ENCODE measurements at regions not wholly inside any gene's neighbourhood (a gene's known extent, or its start where the extent isn't known, plus 50 kb on each side); places are given as distances from the start of the nearest gene placed in this dataset.

GRCh38 chr1:157286646-157287420, 148.6 kb upstream of the ETV3 start:
- H3K27ac Mint-ChIP-seq: no peak overlapping the region
- H3K27me3 Mint-ChIP-seq: peaks cover 21% of the 10 kb centered on the region
- DNase-seq (ENCODE audit: extremely low spot score, unreplicated experiment): no peak
- H3K4me1 Mint-ChIP-seq (ENCODE audit: unreplicated experiment): no peaks in the 10 kb centered on the region
- no peaks in the 10 kb centered on the region for H3K9me3 Mint-ChIP-seq
- no peaks in the 10 kb centered on the region for H3K36me3 Mint-ChIP-seq
- no peak overlapping the region for H3K4me3 Mint-ChIP-seq
- no peak for TF ChIP-seq CTCF (conservative IDR thresholded peaks at IDR 0.05)

GRCh38 chr1:157286096-157286495, 147.9 kb upstream of the ETV3 start:
- no peaks in the 10 kb centered on the region for H3K36me3 Mint-ChIP-seq
- no peak overlapping the region for H3K27ac Mint-ChIP-seq
- DNase-seq (ENCODE audit: extremely low spot score, unreplicated experiment): no peak
- peaks cover 28% of the 10 kb centered on the region for H3K27me3 Mint-ChIP-seq
- H3K4me3 Mint-ChIP-seq: no peak overlapping the region
- TF ChIP-seq CTCF (conservative IDR thresholded peaks at IDR 0.05): no peak
- H3K4me1 Mint-ChIP-seq (ENCODE audit: unreplicated experiment): no peaks in the 10 kb centered on the region
- H3K9me3 Mint-ChIP-seq: no peaks in the 10 kb centered on the region

- Mint-ChIP-seq H3K4me1 (ENCODE audit: unreplicated experiment) (no peaks in the 10 kb centered on the region), H3K27me3 (peaks cover 29% of the 10 kb centered on the region), H3K27ac (no peak overlapping the region), H3K4me3 (no peak overlapping the region), H3K36me3 (no peaks in the 10 kb centered on the region), H3K9me3 (no peaks in the 10 kb centered on the region)
- TF ChIP-seq CTCF (conservative IDR thresholded peaks at IDR 0.05): no peak
- DNase-seq (ENCODE audit: extremely low spot score, unreplicated experiment): no peak
Observed at GRCh38 chr1:157284451-157284850, 146.3 kb upstream of the ETV3 start.

- H3K27me3 Mint-ChIP-seq: peaks cover 16% of the 10 kb centered on the region
- no peak overlapping the region for H3K27ac Mint-ChIP-seq
- DNase-seq (ENCODE audit: extremely low spot score, unreplicated experiment): no peak
- no peaks in the 10 kb centered on the region for H3K36me3 Mint-ChIP-seq
- TF ChIP-seq CTCF (conservative IDR thresholded peaks at IDR 0.05): no peak
- H3K4me1 Mint-ChIP-seq (ENCODE audit: unreplicated experiment): no peaks in the 10 kb centered on the region
- no peaks in the 10 kb centered on the region for H3K9me3 Mint-ChIP-seq
- no peak overlapping the region for H3K4me3 Mint-ChIP-seq
Observed at GRCh38 chr1:157279802-157280140, 141.6 kb upstream of the ETV3 start.

GRCh38 chr1:157279138-157279801, 141.1 kb upstream of the ETV3 start:
- TF ChIP-seq CTCF (conservative IDR thresholded peaks at IDR 0.05): no peak
- no peak for DNase-seq (ENCODE audit: extremely low spot score, unreplicated experiment)
- H3K36me3 Mint-ChIP-seq: no peaks in the 10 kb centered on the region
- H3K9me3 Mint-ChIP-seq: no peaks in the 10 kb centered on the region
- no peak overlapping the region for H3K4me3 Mint-ChIP-seq
- no peaks in the 10 kb centered on the region for H3K4me1 Mint-ChIP-seq (ENCODE audit: unreplicated experiment)
- H3K27me3 Mint-ChIP-seq: peaks cover 16% of the 10 kb centered on the region
- H3K27ac Mint-ChIP-seq: no peak overlapping the region
